GM18507 (cell line): ENCODE measurements at regions not wholly inside any gene's neighbourhood (a gene's known extent, or its start where the extent isn't known, plus 50 kb on each side); places are given as distances from the start of the nearest gene placed in this dataset.

Source experiments
- DNase-seq: peaks from one replicate; pipeline ENCODE4 v3.0.0; 2011; ENCODE audit warnings: low read depth; ENCODE audit not compliant: insufficient read length; ENCODE audit errors: extremely low spot score
- FAIRE-seq: peaks from 2 replicates; lab custom pipeline; 2011; peaks lifted over from hg19 to GRCh38; lab: Jason Lieb, UNC

DNA sequence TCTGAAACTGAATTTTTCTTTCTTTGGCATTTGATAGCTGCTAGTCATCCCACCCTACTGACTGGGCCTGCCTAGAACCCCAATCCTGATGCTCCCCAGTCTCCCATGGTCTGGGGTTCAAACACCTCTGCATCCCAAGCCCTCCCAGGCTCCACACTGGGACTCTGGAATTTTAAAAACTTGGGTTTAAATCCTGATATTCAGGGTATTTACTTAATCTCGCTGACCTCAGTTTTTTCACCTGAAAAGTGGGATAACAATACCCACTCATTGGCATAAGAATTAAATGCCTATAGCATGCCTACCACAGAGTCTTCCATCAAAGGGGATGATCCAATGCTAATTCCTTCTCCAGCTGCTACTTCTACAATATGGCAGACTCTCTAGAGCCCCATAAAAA is 264.4 kb downstream of the NPIPA8 start:
- no peak for FAIRE-seq

DNA sequence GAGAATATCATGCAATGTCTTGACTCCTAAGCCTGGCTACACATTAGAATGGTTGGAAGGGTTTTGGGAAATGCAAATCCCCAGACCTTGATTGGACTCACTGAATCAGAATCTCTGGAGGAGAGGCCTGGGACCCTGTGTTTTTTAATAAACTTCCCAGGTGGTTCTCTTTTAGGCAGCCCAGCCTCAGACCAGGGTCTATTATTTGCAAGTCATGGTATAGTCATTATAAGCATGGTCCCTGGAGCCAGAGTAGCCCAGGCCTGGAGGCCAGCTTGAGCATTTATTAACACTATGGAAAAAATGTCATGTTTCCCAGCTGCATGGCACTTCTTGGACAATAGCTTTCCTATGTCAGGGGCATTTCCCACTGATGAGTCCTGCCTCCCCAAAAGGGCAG is 266.9 kb downstream of the NPIPA8 start:
- no peak for FAIRE-seq

More for the DNA sequence above, 264.4 kb downstream of the NPIPA8 start:
- no peak for DNase-seq

DNA sequence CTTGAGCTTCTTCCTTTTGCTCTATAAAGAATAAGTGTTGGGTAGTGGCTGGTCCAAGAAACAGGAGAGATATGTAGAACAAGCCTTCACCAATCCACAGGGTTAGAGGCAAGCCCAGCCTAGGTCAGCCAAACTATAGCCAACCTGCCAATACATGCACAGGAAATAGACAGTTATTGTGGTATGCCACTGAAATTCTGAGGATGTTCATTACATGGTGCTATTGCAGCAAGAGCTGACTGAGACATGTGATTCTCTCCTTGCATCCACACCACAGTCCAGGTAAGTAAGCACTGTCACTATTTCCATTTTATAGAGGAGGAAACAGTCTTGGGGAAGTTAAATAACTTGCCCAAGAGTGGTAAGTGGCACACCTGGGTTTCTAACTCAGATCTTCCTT is 268.1 kb downstream of the NPIPA8 start:
- DNase-seq (no peak), FAIRE-seq (no peak)

More for the DNA sequence above, 266.9 kb downstream of the NPIPA8 start:
- no peak for DNase-seq

DNA sequence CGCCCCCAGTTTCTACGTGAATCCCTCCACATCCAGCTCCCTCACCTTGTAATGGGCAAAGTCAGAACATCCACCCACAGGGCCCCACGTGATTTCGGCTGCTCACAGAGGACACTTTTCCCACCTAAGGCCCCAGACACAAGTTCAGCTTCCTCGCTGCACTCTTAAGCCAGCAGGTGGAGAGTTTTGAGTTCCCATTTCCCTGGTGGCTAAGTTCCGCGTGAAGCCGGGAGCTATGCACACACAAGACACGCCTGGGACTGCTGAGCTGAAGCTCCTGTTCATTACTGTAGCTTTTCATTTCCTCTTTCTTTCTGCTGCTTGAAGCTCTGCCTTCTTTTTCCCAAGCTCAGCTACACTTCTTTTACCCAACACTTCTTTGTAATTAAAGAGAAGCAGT is 273.8 kb downstream of the NPIPA8 start:
- no peak for FAIRE-seq
- no peak for DNase-seq

DNA sequence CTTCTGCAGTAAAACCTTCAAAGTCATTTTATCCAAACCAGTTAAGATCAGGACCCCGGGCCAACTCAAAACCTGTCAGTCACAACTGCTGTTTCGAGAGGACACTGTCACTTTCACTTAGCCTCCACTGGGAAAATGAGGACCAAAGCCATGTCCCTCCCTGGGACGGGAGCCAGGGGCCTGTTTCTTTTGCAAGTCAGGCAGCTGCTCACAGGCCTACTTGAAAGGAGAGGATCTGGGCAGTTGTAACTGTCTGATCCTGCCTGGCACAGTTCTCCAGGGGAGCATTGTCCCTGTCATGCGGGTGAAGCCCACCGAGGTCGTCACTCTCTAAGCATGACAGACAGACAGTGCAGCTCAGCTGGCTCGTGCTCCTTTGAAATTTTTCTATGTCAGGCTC is 276.2 kb downstream of the NPIPA8 start:
- FAIRE-seq (no peak), DNase-seq (no peak)

DNA sequence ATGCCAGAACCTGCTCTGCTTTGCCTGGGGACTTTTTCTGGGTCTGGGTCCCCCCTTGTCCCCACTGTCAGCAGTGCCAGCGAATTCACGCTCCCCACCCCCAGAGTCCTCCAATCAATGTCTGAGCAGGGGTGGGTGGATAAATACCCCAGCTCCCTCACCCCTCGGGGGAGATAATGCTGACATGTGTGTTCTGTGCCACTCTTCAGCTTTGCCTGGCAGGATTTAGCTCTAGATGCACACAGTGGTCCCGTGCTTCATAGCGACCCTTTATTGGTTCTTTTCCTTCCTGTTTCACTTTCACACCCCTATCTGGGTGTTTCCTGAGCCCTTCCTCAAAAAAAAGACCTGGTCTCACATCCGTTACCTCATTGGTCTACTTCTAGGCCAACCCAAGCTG is 277.0 kb downstream of the NPIPA8 start:
- no peak for FAIRE-seq
- no peak for DNase-seq

DNA sequence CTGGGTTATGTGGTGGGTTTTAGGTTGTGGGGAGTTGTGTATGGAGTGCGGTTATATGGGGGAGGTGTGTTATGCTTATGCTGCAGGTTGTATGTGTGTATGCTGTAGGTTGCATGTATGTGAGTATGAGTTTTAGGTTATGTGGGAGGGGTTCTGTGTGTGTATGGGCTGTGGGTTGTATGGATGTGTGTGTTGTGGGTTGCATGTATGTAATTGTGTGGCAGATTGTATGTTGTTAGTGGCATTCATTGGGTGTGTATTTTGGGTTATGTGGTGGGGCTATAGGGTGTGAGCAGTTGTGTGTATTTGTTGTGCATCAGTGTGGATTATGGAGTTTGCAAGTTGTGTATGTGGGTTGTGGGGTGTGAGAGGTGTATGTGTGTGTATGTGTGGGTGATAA is 277.4 kb downstream of the NPIPA8 start:
- no peak for DNase-seq
- no peak for FAIRE-seq

DNA sequence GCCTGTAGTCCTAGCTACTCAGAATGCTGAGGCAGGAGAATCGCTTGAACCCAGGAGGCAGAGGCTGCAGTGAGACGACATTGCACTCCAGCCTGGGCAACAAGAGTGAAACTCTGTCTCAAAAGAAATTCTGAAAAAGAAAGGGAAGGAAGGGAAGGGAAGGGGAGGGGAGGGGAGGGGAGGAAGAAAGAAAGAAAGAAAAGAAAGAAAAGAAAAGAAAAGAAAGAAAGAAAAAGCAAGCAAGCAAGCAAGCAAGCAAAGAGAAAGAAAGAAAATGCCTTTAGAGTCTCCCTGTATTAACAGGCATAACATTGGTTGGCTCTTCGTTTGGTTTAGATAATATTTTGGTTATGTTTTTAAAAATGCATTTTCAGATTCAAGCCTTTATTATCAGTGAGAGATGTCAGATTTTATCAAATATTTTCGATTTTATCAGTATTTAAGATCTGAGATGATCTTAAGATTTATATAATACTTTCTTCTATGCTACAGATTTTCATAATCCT is 281.1 kb downstream of the NPIPA8 start:
- FAIRE-seq (no peak), DNase-seq (no peak)

DNA sequence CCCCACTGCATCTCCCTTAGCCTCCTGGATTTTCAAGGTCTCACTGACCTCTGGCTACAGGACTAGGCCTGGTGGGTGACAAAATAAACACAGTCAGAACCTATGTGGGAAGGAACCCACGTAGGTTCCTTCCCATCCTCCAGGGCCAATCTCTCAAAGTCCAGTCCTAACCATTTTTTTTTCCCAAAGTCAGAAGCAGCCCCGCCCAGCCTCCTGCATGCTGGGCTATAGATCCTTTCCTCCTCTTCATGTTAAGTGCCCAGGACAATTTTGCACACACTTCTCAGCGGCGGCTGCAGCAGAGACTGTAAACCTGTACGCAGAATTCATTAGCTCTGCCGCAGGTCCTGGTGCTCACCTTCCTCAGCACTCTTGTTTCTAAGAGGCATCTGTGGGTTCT is 285.8 kb downstream of the NPIPA8 start:
- FAIRE-seq = no peak
- no peak for DNase-seq

DNA sequence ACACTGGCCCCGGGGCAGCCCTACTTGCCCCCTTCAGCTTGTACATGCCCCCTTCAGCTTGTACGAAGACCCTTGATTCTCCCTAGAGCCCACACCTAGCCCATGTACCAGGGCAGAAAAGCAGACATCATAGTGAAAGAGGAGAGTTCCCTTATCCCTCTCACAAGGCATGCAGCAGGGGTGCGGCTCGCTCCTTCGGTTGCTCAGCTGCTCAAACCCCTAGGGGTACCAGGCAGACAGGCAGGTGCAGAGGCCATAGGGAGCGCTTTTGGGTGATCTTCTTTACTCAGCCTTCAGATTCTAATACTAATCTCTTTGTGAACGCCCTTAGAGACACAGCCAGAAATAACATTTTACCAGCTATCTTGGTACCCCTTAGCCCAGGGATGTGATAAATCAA is 286.3 kb downstream of the NPIPA8 start:
- DNase-seq (no peak), FAIRE-seq (no peak)

DNA sequence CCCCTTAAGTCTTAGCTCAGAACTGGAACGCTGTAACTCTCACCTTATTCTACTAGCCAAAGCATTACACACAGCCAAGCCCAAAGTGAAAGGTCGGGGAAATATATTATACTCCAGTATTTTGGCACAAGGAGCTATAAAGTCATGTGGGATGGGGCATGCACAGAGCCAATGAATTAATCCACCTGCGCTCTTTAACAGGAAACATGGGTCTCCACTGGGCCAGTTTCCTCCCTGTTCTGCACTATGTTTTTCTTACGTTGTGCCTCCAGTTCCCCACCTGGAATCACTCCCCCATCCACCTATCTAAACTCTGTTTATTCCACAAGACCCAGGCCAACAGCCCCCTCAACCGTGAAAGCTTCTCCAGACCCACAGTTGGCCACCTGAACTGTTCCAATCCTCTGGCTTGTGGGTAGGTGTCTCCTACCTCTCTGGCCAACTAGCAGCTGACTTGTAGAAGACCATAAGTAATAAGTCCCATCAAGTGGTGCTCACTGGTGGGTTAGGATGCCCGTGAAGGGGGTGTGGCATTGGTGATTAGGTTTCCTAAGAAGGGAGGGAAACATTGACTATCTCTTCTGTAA is 286.9 kb downstream of the NPIPA8 start:
- FAIRE-seq (no peak), DNase-seq (no peak)

DNA sequence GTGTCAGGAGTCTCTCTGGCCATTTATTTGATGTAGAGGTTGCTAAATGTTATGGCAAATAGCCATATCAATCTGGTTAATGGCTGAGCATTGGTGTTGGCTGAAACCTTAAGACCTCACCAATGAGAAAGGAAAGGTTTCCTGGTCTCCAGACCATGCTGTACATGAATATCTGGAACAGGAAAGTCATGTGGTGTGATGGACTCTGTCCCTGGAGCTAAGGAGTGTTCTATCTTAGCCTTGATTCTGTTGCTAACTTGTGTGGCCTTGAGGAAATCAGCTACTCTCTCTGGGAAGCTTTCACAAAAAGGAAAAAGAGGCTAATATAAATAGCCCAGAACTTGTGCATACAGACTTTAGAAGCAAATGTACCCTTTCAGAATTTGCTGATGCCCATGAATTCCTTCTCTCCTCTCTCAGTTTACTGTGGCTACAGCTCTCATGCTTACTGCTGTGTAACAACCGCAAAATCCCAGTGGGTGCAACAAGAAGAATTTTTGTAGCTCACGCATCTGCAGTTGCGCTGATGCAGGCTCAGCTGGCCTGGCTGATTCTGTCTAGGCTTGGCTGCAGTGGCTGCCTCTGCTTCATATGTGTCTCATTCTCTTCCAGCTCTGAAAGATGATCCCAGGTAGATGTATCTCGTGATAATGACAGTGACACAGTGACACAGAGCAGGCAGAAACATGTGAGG is 287.5 kb downstream of the NPIPA8 start:
- DNase-seq = no peak
- no peak for FAIRE-seq

DNA sequence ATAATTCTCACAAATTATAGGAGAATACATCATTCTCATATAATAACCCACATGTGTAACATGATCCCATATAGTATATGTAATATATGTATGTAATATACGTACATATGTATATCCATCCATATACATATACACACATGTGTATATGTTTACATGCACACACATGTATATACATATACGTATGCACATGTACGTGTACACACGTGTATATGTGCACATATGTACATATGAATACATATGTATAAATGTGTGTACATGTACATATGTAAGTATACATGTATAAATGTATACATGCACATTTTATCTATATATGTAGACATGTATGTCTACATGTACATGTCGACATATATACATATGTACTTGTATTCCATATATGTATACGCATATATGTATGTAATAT is 288.8 kb downstream of the NPIPA8 start:
- DNase-seq (no peak), FAIRE-seq (no peak)

DNA sequence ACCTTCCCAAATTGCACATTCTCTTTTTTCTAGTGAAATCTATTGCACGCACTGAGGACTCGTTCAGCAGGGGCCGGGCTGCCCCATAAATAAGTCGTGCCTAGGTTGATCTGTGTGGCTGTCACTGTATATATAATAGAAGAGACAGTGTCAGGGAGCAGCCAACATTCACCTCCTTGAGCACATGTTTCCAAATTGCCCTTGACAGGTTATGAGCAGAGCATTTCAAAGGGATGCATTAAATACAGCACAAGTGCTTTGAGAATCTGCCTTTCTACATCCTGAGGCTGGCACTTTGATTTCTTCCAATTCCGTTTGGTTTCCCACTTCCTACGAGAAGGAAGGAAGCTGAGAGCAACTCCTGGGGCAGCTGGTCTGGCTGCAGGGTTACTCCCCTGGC is 291.2 kb downstream of the NPIPA8 start:
- no peak for DNase-seq
- no peak for FAIRE-seq

DNA sequence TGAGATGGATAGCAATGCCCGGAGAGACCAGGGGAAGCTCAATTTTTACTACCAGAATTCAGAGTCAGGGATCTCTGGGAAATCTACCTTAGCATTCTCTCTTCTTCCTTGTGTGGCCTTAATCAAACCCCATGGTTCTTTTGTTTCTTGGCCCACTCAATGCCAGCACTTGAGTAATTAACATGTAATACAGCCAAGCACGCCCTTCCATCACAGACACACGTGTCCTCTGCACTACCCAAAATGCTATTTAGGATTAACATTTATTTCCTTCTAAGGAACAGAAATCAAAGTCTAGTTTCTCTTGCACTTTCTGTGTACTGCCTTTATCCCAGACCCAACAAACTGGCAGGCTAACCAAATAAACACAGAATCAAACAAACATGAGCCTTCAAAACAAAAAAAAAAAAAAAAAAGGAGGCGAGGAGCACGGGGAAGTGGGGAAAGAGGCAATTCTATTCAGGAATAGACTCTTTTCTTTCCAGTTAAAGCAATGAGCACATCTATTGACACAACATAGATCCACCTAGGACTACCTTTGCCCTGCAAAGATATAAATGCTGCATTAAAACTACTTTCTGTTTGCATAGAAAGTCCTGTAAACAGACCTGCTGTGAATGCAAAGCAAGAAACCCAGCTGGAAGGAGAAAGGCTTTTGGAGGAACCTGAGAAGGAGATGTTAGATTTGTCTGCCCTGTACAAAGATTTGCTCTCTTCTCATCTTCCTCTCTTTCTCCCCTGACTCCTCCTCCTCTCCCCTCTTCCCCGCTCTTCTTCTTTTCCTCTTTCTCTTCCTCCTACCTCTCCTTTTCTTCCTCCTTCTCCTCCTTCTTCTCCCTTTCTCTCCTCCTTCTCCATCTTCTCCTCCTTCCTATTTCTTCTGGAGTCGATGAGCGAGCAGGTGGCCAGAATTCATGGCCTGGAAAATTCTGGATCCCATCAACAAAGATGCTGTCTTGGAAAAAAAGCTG is 294.4 kb downstream of the NPIPA8 start:
- FAIRE-seq = no peak

DNA sequence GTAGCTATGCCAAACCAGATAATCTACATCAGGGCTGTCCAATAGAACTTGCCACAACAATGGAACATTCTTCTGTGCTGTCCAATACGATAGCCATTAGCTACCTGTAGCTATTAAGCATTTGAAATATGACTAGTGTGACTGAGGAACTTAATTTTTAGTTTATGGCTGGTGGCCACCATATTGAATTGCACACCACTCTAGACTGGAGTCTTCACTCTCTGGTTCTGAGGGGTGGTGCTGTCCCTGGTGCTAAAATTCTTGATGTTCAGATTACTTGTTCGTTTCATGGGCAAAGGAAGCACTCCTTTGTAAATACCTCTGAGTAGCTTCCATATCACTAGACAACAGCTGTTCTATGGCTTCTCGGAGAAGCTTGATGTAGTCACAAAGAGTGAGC is 296.6 kb downstream of the NPIPA8 start:
- no peak for FAIRE-seq
- no peak for DNase-seq

More for the DNA sequence above, 294.4 kb downstream of the NPIPA8 start:
- DNase-seq = no peak

DNA sequence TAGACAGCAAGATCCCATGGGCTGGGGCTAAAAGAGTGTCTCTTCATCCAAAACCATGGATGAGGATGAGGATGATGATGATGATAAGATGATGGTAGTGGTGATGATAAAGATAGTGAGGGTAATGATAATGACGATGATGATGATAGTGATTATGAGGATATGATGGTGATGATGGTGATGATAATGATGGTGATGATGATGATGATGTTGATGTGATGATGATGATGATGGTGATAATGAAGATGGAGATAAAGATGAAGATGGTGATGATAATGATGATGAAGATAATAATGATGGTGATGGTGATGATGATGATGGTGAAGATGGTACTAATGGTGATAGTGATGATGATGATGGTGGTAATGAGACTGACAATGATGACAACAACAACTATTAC is 299.5 kb downstream of the NPIPA8 start:
- no peak for FAIRE-seq

DNA sequence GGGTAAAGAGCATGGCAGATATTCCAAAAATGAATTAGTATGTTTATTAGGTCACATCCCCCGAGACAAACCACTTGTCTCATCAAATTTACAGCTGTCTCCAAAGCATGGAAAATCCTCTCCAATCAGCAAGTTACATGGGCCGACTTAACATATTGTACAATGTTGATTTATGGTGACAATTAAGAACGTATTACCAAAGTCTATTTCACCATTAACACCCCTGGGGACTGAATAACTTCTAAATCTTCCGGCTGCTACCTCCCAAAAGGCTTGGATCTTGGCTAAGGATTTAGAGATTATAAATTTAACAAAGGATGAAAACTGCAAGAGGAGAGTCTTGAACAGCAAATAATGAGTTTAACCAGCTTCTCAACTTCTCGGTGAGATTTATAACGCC is 311.9 kb downstream of the NPIPA8 start:
- DNase-seq (no peak), FAIRE-seq (no peak)

More for the DNA sequence above, 299.5 kb downstream of the NPIPA8 start:
- no peak for DNase-seq

DNA sequence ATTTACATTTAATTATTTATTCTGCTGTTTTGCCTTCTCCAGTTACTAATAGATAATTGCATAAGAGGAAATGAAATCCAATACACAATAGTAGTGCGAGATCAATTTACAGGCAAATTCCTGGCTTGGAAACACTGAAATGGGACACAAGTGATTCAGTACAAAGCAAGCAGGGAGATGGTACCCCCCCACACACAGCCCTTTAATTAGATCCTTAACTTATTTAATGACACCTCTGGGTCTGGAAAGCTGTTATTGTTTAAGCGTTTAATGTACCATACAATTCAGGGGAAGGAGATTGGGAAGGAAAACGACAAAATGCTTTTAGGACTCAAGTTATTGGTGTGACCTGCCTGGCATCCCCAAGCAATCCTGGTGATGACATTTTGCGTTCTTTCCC is 318.2 kb downstream of the NPIPA8 start:
- no peak for DNase-seq
- FAIRE-seq = no peak

DNA sequence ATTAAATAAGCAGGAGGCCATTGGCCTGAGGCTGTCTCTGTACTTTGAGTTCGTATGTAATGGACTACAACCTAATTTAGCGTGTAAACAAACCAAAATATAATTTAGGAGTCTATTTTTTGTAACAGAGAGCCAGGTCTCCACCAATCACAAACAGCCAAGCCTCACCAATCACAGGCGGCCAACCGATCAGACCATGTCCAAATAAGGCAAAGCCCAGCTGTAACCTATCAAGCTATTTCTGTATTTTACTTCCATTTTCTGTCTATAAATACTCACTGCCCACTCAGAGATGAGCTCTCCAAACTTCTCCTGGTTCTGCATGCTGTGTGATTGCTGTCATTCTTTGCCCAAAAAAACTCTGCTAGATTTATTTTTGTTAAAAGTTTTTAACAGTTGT is 322.7 kb downstream of the NPIPA8 start:
- DNase-seq = no peak
- FAIRE-seq = no peak
